CD4-positive, alpha-beta T cell (primary cell): ENCODE measurements at regions not wholly inside any gene's neighbourhood (a gene's known extent, or its start where the extent isn't known, plus 50 kb on each side); places are given as distances from the start of the nearest gene placed in this dataset.

ENCODE experiments used
- ATAC-seq: fragments of 200-7000 bp; cut with Tn5 transposase; one replicate; pipeline ENCODE4 v1.10.0; 2022; ENCODE audit warnings: mild to moderate bottlenecking; ENCODE audit not compliant: poor library complexity
- CTCF ChIA-PET: fragments of 350-600 bp; sonication (Branson Sonifier 250); formaldehyde crosslinking; loops from one replicate; lab custom pipeline; 2021; ENCODE audit warnings: antibody characterized with exemption, inconsistent platforms; lab: Charles Lee
- POLR2A ChIA-PET: fragments of 350-600 bp; sonication (Branson Sonifier 250); formaldehyde crosslinking; loops from one replicate; lab custom pipeline; 2021; ENCODE audit warnings: antibody characterized with exemption, inconsistent platforms; lab: Charles Lee
- DNase-seq, 14 experiments: peaks; one replicate each; pipeline ENCODE4 v3.0.0-alpha.2; 2013 to 2020; ENCODE audit warnings: mixed read lengths in 2 of 14
- H3K27ac ChIP-seq, 2 donors: one replicate each; pipeline versions ENCODE4 v1.5.1 to v1.7.0; 2013; ENCODE audit warnings: low read length in 2 of 2, low read depth in 1 of 2, mild to moderate bottlenecking in 1 of 2
- H3K27me3 ChIP-seq, 2 experiments: 1 replicate in 1 of 2; 2 replicates in 1 of 2; pipeline versions ENCODE4 v1.6.1 to v1.7.0; 2013; ENCODE audit warnings: low read length in 2 of 2, control low read depth in 1 of 2, mild to moderate bottlenecking in 1 of 2, moderate library complexity in 1 of 2; ENCODE audit not compliant: insufficient read depth in 2 of 2, control insufficient read depth in 1 of 2
- H3K36me3 ChIP-seq: one replicate; pipeline ENCODE4 v1.6.1; 2013; ENCODE audit warnings: low read length, control low read depth; ENCODE audit not compliant: insufficient read depth
- H3K4me1 ChIP-seq: one replicate; pipeline ENCODE4 v1.6.1; 2013; ENCODE audit warnings: low read length, control low read depth; ENCODE audit not compliant: insufficient read depth
- H3K4me3 ChIP-seq: one replicate; pipeline ENCODE4 v1.5.1; 2013; ENCODE audit warnings: mild to moderate bottlenecking, low read length, moderate library complexity
- H3K9me3 ChIP-seq, 2 experiments: 1 replicate in 1 of 2; 2 replicates in 1 of 2; pipeline versions ENCODE4 v1.6.1 to v1.7.0; 2013; ENCODE audit warnings: low read length in 2 of 2, mild to moderate bottlenecking in 2 of 2, control low read depth in 1 of 2, moderate library complexity in 1 of 2; ENCODE audit not compliant: control insufficient read depth in 1 of 2, insufficient read depth in 1 of 2
- H3K27ac Mint-ChIP-seq: one replicate; pipeline ENCODE4 v1.8.0; 2020; ENCODE audit warnings: mixed read lengths
- H3K27me3 Mint-ChIP-seq: one replicate; pipeline ENCODE4 v1.8.0; 2021; ENCODE audit warnings: mixed read lengths
- H3K36me3 Mint-ChIP-seq: one replicate; pipeline ENCODE4 v1.8.0; 2021; ENCODE audit warnings: low read depth, mixed read lengths
- H3K4me1 Mint-ChIP-seq: one replicate; pipeline ENCODE4 v1.8.0; 2021; ENCODE audit warnings: low read depth, mixed read lengths
- H3K4me3 Mint-ChIP-seq: one replicate; pipeline ENCODE4 v1.8.0; 2020; ENCODE audit warnings: mild to moderate bottlenecking, mixed read lengths
- H3K9me3 Mint-ChIP-seq: one replicate; pipeline ENCODE4 v1.8.0; 2020; ENCODE audit warnings: mixed read lengths
- intact Hi-C, 2 experiments: fragments of 100-400 bp; cut with DNase I in 1 of 2; cut with micrococcal nuclease in 1 of 2; formaldehyde crosslinking; loops; one replicate each; pipeline versions ENCODE4 v1.15.1 to v1.9.0; 2023 to 2025; cut with DNase I, micrococcal nuclease
- TF ChIP-seq, protein P1 (sequence below): fragments of 200-600 bp; IDR thresholded peaks from one replicate; pipeline ENCODE4 v1.8.0; 2022; ENCODE audit warnings: antibody characterized with exemption, mild to moderate bottlenecking

DNA sequence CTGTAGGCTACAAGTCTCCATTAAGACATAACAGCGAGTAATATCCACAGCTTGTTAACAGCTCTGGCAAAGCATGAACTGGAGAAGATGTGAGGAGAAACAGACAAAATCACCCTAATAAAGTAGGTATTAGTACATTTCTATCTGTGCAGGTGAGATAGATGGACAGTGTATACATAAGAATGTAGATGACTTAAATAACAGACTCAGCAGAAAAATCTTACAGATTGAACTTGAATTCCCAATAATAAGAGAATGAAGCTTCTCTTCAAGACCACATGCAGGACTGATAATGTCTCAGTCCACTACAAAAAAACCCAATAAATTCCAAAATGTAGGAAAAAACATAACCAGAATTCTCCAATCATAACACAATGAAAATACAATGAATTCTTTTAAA is 153.0 kb downstream of the IRX2 start:
- no peaks in the 10 kb centered on the region for H3K9me3 Mint-ChIP-seq
- Histone ChIP-seq H3K9me3 (peaks cover 0 to 6% of the 10 kb centered on the region in 2 experiments), H3K4me3 (no peak overlapping the region), H3K36me3 (no peaks in the 10 kb centered on the region), H3K4me1 (no peaks in the 10 kb centered on the region), H3K27ac (no peak overlapping the region), H3K27me3 (no peaks in the 10 kb centered on the region)
- DNase-seq = no peak
- TF ChIP-seq, protein P1, sequence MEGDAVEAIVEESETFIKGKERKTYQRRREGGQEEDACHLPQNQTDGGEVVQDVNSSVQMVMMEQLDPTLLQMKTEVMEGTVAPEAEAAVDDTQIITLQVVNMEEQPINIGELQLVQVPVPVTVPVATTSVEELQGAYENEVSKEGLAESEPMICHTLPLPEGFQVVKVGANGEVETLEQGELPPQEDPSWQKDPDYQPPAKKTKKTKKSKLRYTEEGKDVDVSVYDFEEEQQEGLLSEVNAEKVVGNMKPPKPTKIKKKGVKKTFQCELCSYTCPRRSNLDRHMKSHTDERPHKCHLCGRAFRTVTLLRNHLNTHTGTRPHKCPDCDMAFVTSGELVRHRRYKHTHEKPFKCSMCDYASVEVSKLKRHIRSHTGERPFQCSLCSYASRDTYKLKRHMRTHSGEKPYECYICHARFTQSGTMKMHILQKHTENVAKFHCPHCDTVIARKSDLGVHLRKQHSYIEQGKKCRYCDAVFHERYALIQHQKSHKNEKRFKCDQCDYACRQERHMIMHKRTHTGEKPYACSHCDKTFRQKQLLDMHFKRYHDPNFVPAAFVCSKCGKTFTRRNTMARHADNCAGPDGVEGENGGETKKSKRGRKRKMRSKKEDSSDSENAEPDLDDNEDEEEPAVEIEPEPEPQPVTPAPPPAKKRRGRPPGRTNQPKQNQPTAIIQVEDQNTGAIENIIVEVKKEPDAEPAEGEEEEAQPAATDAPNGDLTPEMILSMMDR = no peak
- no peaks in the 10 kb centered on the region for H3K36me3 Mint-ChIP-seq
- no peaks in the 10 kb centered on the region for H3K4me1 Mint-ChIP-seq
- ChIA-PET CTCF (no interaction called here), POLR2A (no interaction called here)
- no peak overlapping the region for H3K4me3 Mint-ChIP-seq
- no peak for ATAC-seq
- H3K27ac Mint-ChIP-seq = no peak overlapping the region
- no peaks in the 10 kb centered on the region for H3K27me3 Mint-ChIP-seq
- intact Hi-C loops = no loop called here

- Histone ChIP-seq H3K27ac (no peak overlapping the region), H3K4me3 (no peak overlapping the region), H3K4me1 (no peaks in the 10 kb centered on the region), H3K36me3 (no peaks in the 10 kb centered on the region), H3K9me3 (peaks cover 0 to 30% of the 10 kb centered on the region in 2 experiments), H3K27me3 (no peaks in the 10 kb centered on the region)
- Mint-ChIP-seq H3K36me3 (no peaks in the 10 kb centered on the region), H3K9me3 (no peaks in the 10 kb centered on the region), H3K4me3 (no peak overlapping the region), H3K27me3 (no peaks in the 10 kb centered on the region), H3K27ac (no peak overlapping the region), H3K4me1 (no peaks in the 10 kb centered on the region)
- ChIA-PET POLR2A (no interaction called here), CTCF (no interaction called here)
- DNase-seq (no peak), ATAC-seq (no peak)
- TF ChIP-seq, protein P1 = no peak
- intact Hi-C loops = no loop called here
Measured at GRCh38 chr5:2594701-2595100, 156.8 kb downstream of the IRX2 start.

DNA sequence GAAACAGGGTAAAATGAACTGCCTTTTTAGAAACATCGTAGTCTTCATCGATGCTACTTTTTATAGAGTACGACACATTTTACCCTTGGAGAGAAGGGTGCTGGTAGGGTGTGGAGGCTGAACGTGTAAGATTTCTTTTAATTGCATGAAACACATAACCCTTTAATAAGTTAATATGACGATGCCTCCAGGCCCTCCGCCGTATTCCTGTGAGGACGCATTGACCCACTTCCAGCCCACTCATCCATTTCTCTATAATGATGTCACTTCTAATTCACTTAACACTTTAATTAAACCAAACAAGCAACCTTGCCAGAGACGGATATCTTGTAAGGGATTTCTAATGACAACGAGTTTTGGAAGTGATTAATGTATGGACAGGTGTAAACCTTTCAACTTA is 158.7 kb downstream of the IRX2 start:
- H3K36me3 ChIP-seq = no peaks in the 10 kb centered on the region
- no peak overlapping the region for H3K27ac ChIP-seq
- POLR2A ChIA-PET = no interaction called here
- TF ChIP-seq, protein P1 = no peak
- ATAC-seq (no peak), DNase-seq (no peak)
- H3K4me1 Mint-ChIP-seq = no peaks in the 10 kb centered on the region
- H3K9me3 Mint-ChIP-seq = no peaks in the 10 kb centered on the region
- intact Hi-C loops = no loop called here
- no peaks in the 10 kb centered on the region for H3K27me3 ChIP-seq
- H3K27me3 Mint-ChIP-seq = no peaks in the 10 kb centered on the region
- H3K4me3 Mint-ChIP-seq = no peak overlapping the region
- H3K36me3 Mint-ChIP-seq = no peaks in the 10 kb centered on the region
- H3K9me3 ChIP-seq = peaks cover 0 to 30% of the 10 kb centered on the region in 2 experiments
- no peaks in the 10 kb centered on the region for H3K4me1 ChIP-seq
- CTCF ChIA-PET = no interaction called here
- H3K4me3 ChIP-seq = no peak overlapping the region
- no peak overlapping the region for H3K27ac Mint-ChIP-seq
